WTC11 (cell line): ENCODE measurements at regions not wholly inside any gene's neighbourhood (a gene's known extent, or its start where the extent isn't known, plus 50 kb on each side); places are given as distances from the start of the nearest gene placed in this dataset.

Experiments used
- ATAC-seq: fragments of 200-7000 bp; cut with Tn5 transposase; 2 replicates; pipeline ENCODE4 v1.10.0; 2021; ENCODE audit warnings: mild to moderate bottlenecking, moderate library complexity
- CTCF ChIA-PET: fragments of 300-600 bp; sonication (Branson Sonifier 250); formaldehyde crosslinking; loops from one replicate; lab custom pipeline; 2021; ENCODE audit warnings: antibody characterized with exemption; lab: Charles Lee
- POLR2A ChIA-PET: fragments of 350-600 bp; sonication (Branson Sonifier 250); formaldehyde crosslinking; loops from one replicate; lab custom pipeline; 2021; ENCODE audit warnings: antibody characterized with exemption; lab: Charles Lee
- DNase-seq: peaks from one replicate; pipeline ENCODE4 v3.0.0; 2021; ENCODE audit warnings: low spot score
- H3K27ac Mint-ChIP-seq: 2 replicates; pipeline ENCODE4 v1.8.0; 2021; ENCODE audit warnings: mixed read lengths
- H3K27me3 Mint-ChIP-seq: 2 replicates; pipeline ENCODE4 v1.8.0; 2021; ENCODE audit warnings: low read depth, mild to moderate bottlenecking, moderate library complexity, mixed read lengths
- H3K36me3 Mint-ChIP-seq: 2 replicates; pipeline ENCODE4 v1.8.0; 2021; ENCODE audit warnings: mixed read lengths
- H3K4me1 Mint-ChIP-seq: 2 replicates; pipeline ENCODE4 v1.8.0; 2022; ENCODE audit warnings: mixed read lengths
- H3K4me3 Mint-ChIP-seq: 2 replicates; pipeline ENCODE4 v1.8.0; 2021; ENCODE audit warnings: mild to moderate bottlenecking, moderate library complexity, mixed read lengths
- H3K9me3 Mint-ChIP-seq: 2 replicates; pipeline ENCODE4 v1.8.0; 2021; ENCODE audit warnings: mixed read lengths
- AFF4 ChIP-seq: sonication (generic); formaldehyde crosslinking; IDR thresholded peaks from 2 replicates; pipeline ENCODE4 v1.8.1; 2023; ENCODE audit warnings: mild to moderate bottlenecking, missing genetic modification reagents, borderline replicate concordance
- CBFB ChIP-seq: sonication (generic); formaldehyde crosslinking; IDR thresholded peaks from 2 replicates; pipeline ENCODE4 v1.8.1; 2022; ENCODE audit warnings: mild to moderate bottlenecking, low read depth, missing genetic modification reagents
- E2F1 ChIP-seq: sonication (generic); formaldehyde crosslinking; IDR thresholded peaks from 2 replicates; pipeline ENCODE4 v1.8.0; 2022; ENCODE audit warnings: mild to moderate bottlenecking, missing genetic modification reagents
- ELF4 ChIP-seq: sonication (generic); formaldehyde crosslinking; IDR thresholded peaks from 2 replicates; pipeline ENCODE4 v1.8.1; 2022; ENCODE audit warnings: low read depth, mild to moderate bottlenecking, moderate library complexity, missing genetic modification reagents
- FOXK1 ChIP-seq: sonication (generic); formaldehyde crosslinking; IDR thresholded peaks from 2 replicates; pipeline ENCODE4 v1.8.0; 2022; ENCODE audit warnings: mild to moderate bottlenecking, moderate library complexity, missing genetic modification reagents
- FOXP1 ChIP-seq: sonication (generic); formaldehyde crosslinking; IDR thresholded peaks from 2 replicates; pipeline ENCODE4 v1.8.0; 2022; ENCODE audit warnings: missing genetic modification reagents, mild to moderate bottlenecking, moderate library complexity, borderline replicate concordance
- HMGA2 ChIP-seq: fragments of 250-450 bp; sonication (Bioruptor Pico); IDR thresholded peaks from 2 replicates; pipeline ENCODE4 v1.4.0; 2021; ENCODE audit warnings: mild to moderate bottlenecking, moderate library complexity
- MAX ChIP-seq: sonication (generic); formaldehyde crosslinking; IDR thresholded peaks from 2 replicates; pipeline ENCODE4 v1.8.0; 2022; ENCODE audit warnings: mild to moderate bottlenecking, missing genetic modification reagents
- NFE2L1 ChIP-seq: sonication (generic); formaldehyde crosslinking; IDR thresholded peaks from 2 replicates; pipeline ENCODE4 v1.8.1; 2023; ENCODE audit warnings: missing genetic modification reagents
- RELA ChIP-seq: sonication (generic); formaldehyde crosslinking; IDR thresholded peaks from 2 replicates; pipeline ENCODE4 v1.8.1; 2022; ENCODE audit warnings: missing genetic modification reagents, mild to moderate bottlenecking, borderline replicate concordance
- STAT6 ChIP-seq: sonication (generic); formaldehyde crosslinking; conservative IDR thresholded peaks from 2 replicates; pipeline ENCODE4 v1.8.1; 2023; ENCODE audit warnings: mild to moderate bottlenecking, low read depth, missing genetic modification reagents, moderate library complexity
- TCF7 ChIP-seq: sonication (generic); formaldehyde crosslinking; IDR thresholded peaks from 2 replicates; pipeline ENCODE4 v1.8.0; 2022; ENCODE audit warnings: mild to moderate bottlenecking, low read depth, missing genetic modification reagents, moderate library complexity
- ZNF671 ChIP-seq: fragments of 250-450 bp; sonication (Bioruptor Pico); IDR thresholded peaks from 2 replicates; pipeline ENCODE4 v1.8.0; 2021; ENCODE audit warnings: mild to moderate bottlenecking
- TF ChIP-seq, protein P1 (sequence below): sonication (generic); formaldehyde crosslinking; IDR thresholded peaks from 2 replicates; pipeline ENCODE4 v1.8.1; 2023; ENCODE audit warnings: mild to moderate bottlenecking, missing genetic modification reagents, moderate library complexity
- TF ChIP-seq, protein P2 (sequence below): sonication (generic); formaldehyde crosslinking; IDR thresholded peaks from 2 replicates; pipeline ENCODE4 v1.8.0; 2023; ENCODE audit warnings: missing genetic modification reagents, mild to moderate bottlenecking, borderline replicate concordance
- TF ChIP-seq, protein P3 (sequence below): sonication (generic); formaldehyde crosslinking; IDR thresholded peaks from 2 replicates; pipeline ENCODE4 v1.8.1; 2023; ENCODE audit warnings: mild to moderate bottlenecking, missing genetic modification reagents, moderate library complexity

DNA sequence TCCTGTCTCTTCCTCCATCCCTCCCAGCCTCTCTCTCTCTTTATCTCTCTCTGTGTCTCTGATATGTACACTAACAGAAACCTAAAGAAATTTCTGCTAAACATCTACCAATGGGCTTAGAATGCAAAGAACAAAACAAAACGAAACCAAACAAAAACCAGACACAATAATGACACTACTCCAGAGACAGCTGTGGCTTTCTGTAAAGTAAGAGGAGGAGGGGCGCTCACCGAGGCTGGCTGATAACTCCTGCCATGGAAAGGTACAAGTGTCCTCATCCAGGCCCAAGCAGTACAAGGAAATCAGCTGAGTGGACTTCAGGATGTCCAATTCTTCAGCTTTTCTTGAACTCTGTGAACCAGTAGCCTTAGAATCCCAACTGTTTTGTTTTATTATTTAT lies 70.4 kb upstream of the FZD8 start:
- no peak overlapping the region for H3K4me3 Mint-ChIP-seq
- POLR2A ChIA-PET, result no interaction called here
- peaks cover 20% of the 10 kb centered on the region for H3K4me1 Mint-ChIP-seq
- no peak for TF ChIP-seq RELA
- TF ChIP-seq, protein P1, sequence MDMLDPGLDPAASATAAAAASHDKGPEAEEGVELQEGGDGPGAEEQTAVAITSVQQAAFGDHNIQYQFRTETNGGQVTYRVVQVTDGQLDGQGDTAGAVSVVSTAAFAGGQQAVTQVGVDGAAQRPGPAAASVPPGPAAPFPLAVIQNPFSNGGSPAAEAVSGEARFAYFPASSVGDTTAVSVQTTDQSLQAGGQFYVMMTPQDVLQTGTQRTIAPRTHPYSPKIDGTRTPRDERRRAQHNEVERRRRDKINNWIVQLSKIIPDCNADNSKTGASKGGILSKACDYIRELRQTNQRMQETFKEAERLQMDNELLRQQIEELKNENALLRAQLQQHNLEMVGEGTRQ (CRISPR knock-in tag), result no peak
- TF ChIP-seq, protein P2, sequence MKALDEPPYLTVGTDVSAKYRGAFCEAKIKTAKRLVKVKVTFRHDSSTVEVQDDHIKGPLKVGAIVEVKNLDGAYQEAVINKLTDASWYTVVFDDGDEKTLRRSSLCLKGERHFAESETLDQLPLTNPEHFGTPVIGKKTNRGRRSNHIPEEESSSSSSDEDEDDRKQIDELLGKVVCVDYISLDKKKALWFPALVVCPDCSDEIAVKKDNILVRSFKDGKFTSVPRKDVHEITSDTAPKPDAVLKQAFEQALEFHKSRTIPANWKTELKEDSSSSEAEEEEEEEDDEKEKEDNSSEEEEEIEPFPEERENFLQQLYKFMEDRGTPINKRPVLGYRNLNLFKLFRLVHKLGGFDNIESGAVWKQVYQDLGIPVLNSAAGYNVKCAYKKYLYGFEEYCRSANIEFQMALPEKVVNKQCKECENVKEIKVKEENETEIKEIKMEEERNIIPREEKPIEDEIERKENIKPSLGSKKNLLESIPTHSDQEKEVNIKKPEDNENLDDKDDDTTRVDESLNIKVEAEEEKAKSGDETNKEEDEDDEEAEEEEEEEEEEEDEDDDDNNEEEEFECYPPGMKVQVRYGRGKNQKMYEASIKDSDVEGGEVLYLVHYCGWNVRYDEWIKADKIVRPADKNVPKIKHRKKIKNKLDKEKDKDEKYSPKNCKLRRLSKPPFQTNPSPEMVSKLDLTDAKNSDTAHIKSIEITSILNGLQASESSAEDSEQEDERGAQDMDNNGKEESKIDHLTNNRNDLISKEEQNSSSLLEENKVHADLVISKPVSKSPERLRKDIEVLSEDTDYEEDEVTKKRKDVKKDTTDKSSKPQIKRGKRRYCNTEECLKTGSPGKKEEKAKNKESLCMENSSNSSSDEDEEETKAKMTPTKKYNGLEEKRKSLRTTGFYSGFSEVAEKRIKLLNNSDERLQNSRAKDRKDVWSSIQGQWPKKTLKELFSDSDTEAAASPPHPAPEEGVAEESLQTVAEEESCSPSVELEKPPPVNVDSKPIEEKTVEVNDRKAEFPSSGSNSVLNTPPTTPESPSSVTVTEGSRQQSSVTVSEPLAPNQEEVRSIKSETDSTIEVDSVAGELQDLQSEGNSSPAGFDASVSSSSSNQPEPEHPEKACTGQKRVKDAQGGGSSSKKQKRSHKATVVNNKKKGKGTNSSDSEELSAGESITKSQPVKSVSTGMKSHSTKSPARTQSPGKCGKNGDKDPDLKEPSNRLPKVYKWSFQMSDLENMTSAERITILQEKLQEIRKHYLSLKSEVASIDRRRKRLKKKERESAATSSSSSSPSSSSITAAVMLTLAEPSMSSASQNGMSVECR (CRISPR knock-in tag), result no peak
- no peak for TF ChIP-seq E2F1
- TF ChIP-seq, protein P3, sequence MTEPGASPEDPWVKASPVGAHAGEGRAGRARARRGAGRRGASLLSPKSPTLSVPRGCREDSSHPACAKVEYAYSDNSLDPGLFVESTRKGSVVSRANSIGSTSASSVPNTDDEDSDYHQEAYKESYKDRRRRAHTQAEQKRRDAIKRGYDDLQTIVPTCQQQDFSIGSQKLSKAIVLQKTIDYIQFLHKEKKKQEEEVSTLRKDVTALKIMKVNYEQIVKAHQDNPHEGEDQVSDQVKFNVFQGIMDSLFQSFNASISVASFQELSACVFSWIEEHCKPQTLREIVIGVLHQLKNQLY (CRISPR knock-in tag), result no peak
- no peak for TF ChIP-seq FOXK1 (CRISPR knock-in tag)
- no peak for TF ChIP-seq CBFB (CRISPR knock-in tag)
- no peak for TF ChIP-seq STAT6 (CRISPR knock-in tag)
- TF ChIP-seq ZNF671 (CRISPR knock-in tag), result no peak
- peaks cover 24% of the 10 kb centered on the region for H3K9me3 Mint-ChIP-seq
- CTCF ChIA-PET, result interaction anchor here (1.1 kb wide), 1 partner anchor 318 kb away, joined by 3 read pairs; no protein-coding TSS in a partner anchor
- no peak for DNase-seq
- ATAC-seq, result no peak
- H3K27ac Mint-ChIP-seq, result 0 out of 2 replicates have a peak overlapping the region, but pooled peaks have one; percentile 29
- peaks cover 2% of the 10 kb centered on the region; the same call in 1 of the 2 replicates for H3K27me3 Mint-ChIP-seq
- peaks cover 16% of the 10 kb centered on the region for H3K36me3 Mint-ChIP-seq

DNA sequence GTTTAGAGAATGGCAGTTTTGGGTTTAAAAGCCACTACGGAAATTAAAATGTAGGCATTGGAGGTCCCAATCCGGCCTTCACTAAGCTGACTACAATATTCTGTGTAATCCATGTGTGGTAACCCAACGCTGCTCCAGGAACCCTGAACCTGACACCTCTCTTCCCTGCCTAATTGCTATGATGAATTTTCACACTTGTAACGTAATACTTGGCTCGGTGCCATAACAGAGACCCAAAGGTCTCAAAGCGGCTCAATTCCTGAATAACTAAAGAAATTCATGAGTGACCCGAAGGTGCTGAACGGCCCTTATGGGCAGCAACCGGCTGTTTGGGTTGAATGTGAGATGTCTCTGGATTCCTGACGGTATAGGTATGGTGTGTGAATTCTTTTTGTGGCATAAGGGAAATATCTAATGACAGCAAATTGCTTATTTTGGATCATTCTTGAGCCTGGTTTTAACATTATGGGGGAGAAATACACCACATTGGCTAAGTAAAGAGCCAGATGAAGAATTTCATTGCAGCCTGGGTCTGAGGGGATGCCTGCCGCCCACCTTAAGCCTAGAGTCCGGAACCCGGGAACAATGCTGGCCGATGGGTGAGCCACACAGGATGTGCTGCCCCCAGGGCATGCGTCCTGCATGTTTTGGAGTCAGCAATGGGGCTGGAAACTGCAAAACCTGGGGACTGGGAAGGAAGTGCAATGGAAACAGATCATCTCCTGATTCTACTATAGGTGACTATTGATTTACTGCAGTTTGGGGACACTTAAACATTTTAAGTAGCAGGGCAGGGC lies 69.7 kb upstream of the FZD8 start:
- no peak overlapping the region for H3K27ac Mint-ChIP-seq
- H3K27me3 Mint-ChIP-seq, result peaks cover 2% of the 10 kb centered on the region; the same call in 1 of the 2 replicates
- no peak overlapping the region; the same call in 1 of the 2 replicates for H3K4me3 Mint-ChIP-seq
- DNase-seq, result peak; percentile 15
- peaks cover 25% of the 10 kb centered on the region for H3K9me3 Mint-ChIP-seq
- ChIA-PET POLR2A (no interaction called here), CTCF (interaction anchor here (1.1 kb wide), 1 partner anchor 319 kb away, joined by 3 read pairs; no protein-coding TSS in a partner anchor)
- TF ChIP-seq AFF4 (CRISPR knock-in tag), result no peak
- TF ChIP-seq NFE2L1 (CRISPR knock-in tag), result no peak
- no peak for TF ChIP-seq FOXP1 (CRISPR knock-in tag)
- no peak for TF ChIP-seq RELA
- TF ChIP-seq ELF4 (CRISPR knock-in tag), result no peak
- no peak for TF ChIP-seq TCF7
- no peak for TF ChIP-seq HMGA2 (CRISPR knock-in tag)
- no peak for TF ChIP-seq MAX (CRISPR knock-in tag)
- TF ChIP-seq ZNF671 (CRISPR knock-in tag), result no peak
- TF ChIP-seq, all 79 proteins: peak for 0
- ATAC-seq, result peak; percentile 80
- Mint-ChIP-seq H3K36me3 (peaks cover 16% of the 10 kb centered on the region), H3K4me1 (peaks cover 20% of the 10 kb centered on the region)
